Ishikawa (cell line): ENCODE measurements at regions not wholly inside any gene's neighbourhood (a gene's known extent, or its start where the extent isn't known, plus 50 kb on each side); places are given as distances from the start of the nearest gene placed in this dataset.

Experiments used
- CEBPB ChIP-seq: IDR thresholded peaks from 2 replicates; pipeline ENCODE4 v1.6.1; 2012
- CREB1 ChIP-seq: IDR thresholded peaks from 2 replicates; pipeline ENCODE4 v1.6.1; 2012; ENCODE audit warnings: low read depth
- EGR1 ChIP-seq: IDR thresholded peaks from 2 replicates; pipeline ENCODE4 v1.6.1; 2012
- EP300 ChIP-seq: IDR thresholded peaks from 2 replicates; pipeline ENCODE4 v1.6.1; 2012; ENCODE audit warnings: borderline replicate concordance
- FOXM1 ChIP-seq: IDR thresholded peaks from 2 replicates; pipeline ENCODE4 v1.6.1; 2012; ENCODE audit warnings: low read depth, borderline replicate concordance
- MAX ChIP-seq: IDR thresholded peaks from 2 replicates; pipeline ENCODE4 v1.6.1; 2012
- NFIC ChIP-seq: IDR thresholded peaks from 2 replicates; pipeline ENCODE4 v1.6.1; 2012
- RAD21 ChIP-seq: IDR thresholded peaks from 2 replicates; pipeline ENCODE4 v1.6.1; 2012; ENCODE audit warnings: low read depth
- REST ChIP-seq: IDR thresholded peaks from 2 replicates; pipeline ENCODE4 v1.6.1; 2012; ENCODE audit warnings: low read depth, mild to moderate bottlenecking
- TAF1 ChIP-seq: IDR thresholded peaks from 2 replicates; pipeline ENCODE4 v1.6.1; 2012; ENCODE audit warnings: low read depth, mild to moderate bottlenecking
- TCF12 ChIP-seq: IDR thresholded peaks from 2 replicates; pipeline ENCODE4 v1.6.1; 2012; ENCODE audit warnings: low read depth
- TEAD4 ChIP-seq: IDR thresholded peaks from 2 replicates; pipeline ENCODE4 v1.6.1; 2012
- USF1 ChIP-seq: IDR thresholded peaks from 2 replicates; pipeline ENCODE4 v1.6.1; 2012
- YY1 ChIP-seq: IDR thresholded peaks from 2 replicates; pipeline ENCODE4 v1.6.1; 2012; ENCODE audit warnings: low read depth
- ZBTB7A ChIP-seq: IDR thresholded peaks from 2 replicates; pipeline ENCODE4 v1.6.1; 2012; ENCODE audit warnings: low read depth

- TF ChIP-seq ZBTB7A (no peak), TCF12 (no peak), TAF1 (no peak), CREB1 (no peak), NFIC (no peak), TEAD4 (no peak), EP300 (no peak), CEBPB (no peak), YY1 (no peak), REST (no peak), FOXM1 (no peak), MAX (no peak), RAD21 (no peak), EGR1 (no peak), USF1 (no peak)
These were observed 327.7 kb downstream of the RAD51AP2 start for GRCh38 chr2:17190527-17190926.

- TF ChIP-seq CREB1 (no peak), TEAD4 (no peak), NFIC (no peak), CEBPB (no peak), USF1 (no peak), ZBTB7A (no peak), REST (no peak), MAX (no peak), TAF1 (no peak), TCF12 (no peak), EP300 (no peak), EGR1 (no peak), FOXM1 (no peak)
These were observed 329.5 kb downstream of the RAD51AP2 start for GRCh38 chr2:17188721-17189120.

- TF ChIP-seq CEBPB = no peak
- TF ChIP-seq MAX = no peak
- TF ChIP-seq EGR1 = no peak
- no peak for TF ChIP-seq USF1
- no peak for TF ChIP-seq TEAD4
- TF ChIP-seq RAD21 = no peak
- TF ChIP-seq ZBTB7A = no peak
- TF ChIP-seq FOXM1 = no peak
- no peak for TF ChIP-seq CREB1
- TF ChIP-seq YY1 = no peak
- no peak for TF ChIP-seq TAF1
- no peak for TF ChIP-seq NFIC
- no peak for TF ChIP-seq TCF12
These were observed 333.7 kb downstream of the RAD51AP2 start for GRCh38 chr2:17184512-17184911.

- TF ChIP-seq USF1 = no peak
- no peak for TF ChIP-seq RAD21
- TF ChIP-seq TAF1 = no peak
- TF ChIP-seq EP300 = no peak
These were observed 335.8 kb downstream of the RAD51AP2 start for GRCh38 chr2:17182399-17182798.

- TF ChIP-seq ZBTB7A (no peak), YY1 (no peak), REST (no peak), TAF1 (no peak), RAD21 (no peak), CEBPB (no peak), NFIC (no peak), TEAD4 (no peak), MAX (no peak)
These were observed 337.0 kb downstream of the RAD51AP2 start for GRCh38 chr2:17181051-17181752.
